GM12878 (cell line): ENCODE measurements at regions not wholly inside any gene's neighbourhood (a gene's known extent, or its start where the extent isn't known, plus 50 kb on each side); places are given as distances from the start of the nearest gene placed in this dataset.

ENCODE experiments used
- CBX3 ChIP-seq: fragments of 200-600 bp; sonication (generic); IDR thresholded peaks from 2 replicates; pipeline ENCODE4 v1.6.1; 2016; ENCODE audit warnings: low read depth, borderline replicate concordance
- CBX5 ChIP-seq: sonication (generic); IDR thresholded peaks from 2 replicates; pipeline ENCODE4 v1.6.1; 2016; ENCODE audit warnings: low read depth, moderate library complexity, mild to moderate bottlenecking, inconsistent platforms
- DPF2 ChIP-seq: fragments of 450-650 bp; IDR thresholded peaks from 2 replicates; pipeline ENCODE4 v1.6.1; 2017; ENCODE audit warnings: mild to moderate bottlenecking
- GABPA ChIP-seq: IDR thresholded peaks from 2 replicates; pipeline ENCODE4 v1.6.1; 2014; ENCODE audit warnings: antibody characterized with exemption, low read depth, mild to moderate bottlenecking, inconsistent platforms
- IKZF2 ChIP-seq, 2 experiments: fragments of 450-650 bp; IDR thresholded peaks; 2 replicates each; pipeline ENCODE4 v1.6.1; 2017; ENCODE audit warnings: mild to moderate bottlenecking in 2 of 2, moderate library complexity in 2 of 2
- TCF3 ChIP-seq: IDR thresholded peaks from 2 replicates; pipeline ENCODE4 v1.6.1; 2012; ENCODE audit warnings: low read depth, mild to moderate bottlenecking, low read length, borderline replicate concordance; ENCODE audit not compliant: insufficient read depth
- ZSCAN29 ChIP-seq: fragments of 450-650 bp; IDR thresholded peaks from 2 replicates; pipeline ENCODE4 v1.6.1; 2017; ENCODE audit warnings: mild to moderate bottlenecking, moderate library complexity
- TF ChIP-seq, protein P1 (sequence below): IDR thresholded peaks from 2 replicates; pipeline ENCODE4 v1.6.1; 2012; ENCODE audit warnings: low read length, inconsistent platforms
- TF ChIP-seq, protein P2 (sequence below), 3 experiments: IDR thresholded peaks in 2 of 3; conservative IDR thresholded peaks in 1 of 3; 2 replicates each; pipeline ENCODE4 v1.5.1; 2011; ENCODE audit warnings: low read depth in 3 of 3, low read length in 3 of 3, mild to moderate bottlenecking in 3 of 3, control low read depth in 2 of 3, moderate library complexity in 2 of 3, inconsistent platforms in 1 of 3, mixed read lengths in 1 of 3; ENCODE audit not compliant: control insufficient read depth in 2 of 3, insufficient read depth in 1 of 3; ENCODE audit errors: extremely low read depth in 1 of 3

DNA sequence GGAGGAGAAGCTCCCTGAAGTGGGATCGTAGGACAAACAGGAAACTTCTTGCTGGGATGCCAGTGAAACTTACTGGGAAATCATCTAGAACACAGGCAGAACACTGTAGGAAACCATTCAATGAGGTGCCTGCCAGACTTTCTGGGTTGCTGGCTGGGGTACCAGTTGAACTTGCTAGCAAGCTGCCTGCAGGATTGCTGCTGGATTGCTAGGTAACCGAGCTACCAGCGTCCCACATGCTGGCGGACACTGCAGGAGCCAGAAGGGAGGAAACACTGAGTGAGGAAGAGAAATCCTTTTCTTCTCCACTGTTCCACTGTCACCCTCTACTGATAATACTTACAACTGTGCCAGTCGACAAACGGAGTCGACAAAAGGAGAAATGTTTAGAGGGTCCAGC lies 91.3 kb upstream of the SLC35B3 start:
- TF ChIP-seq DPF2 (no peak), TCF3 (no peak), IKZF2 (IDR thresholded peaks at IDR 0.05) (no peak), ZSCAN29 (no peak), GABPA (no peak), CBX3 (no peak), CBX5 (no peak)
- TF ChIP-seq, protein P1, sequence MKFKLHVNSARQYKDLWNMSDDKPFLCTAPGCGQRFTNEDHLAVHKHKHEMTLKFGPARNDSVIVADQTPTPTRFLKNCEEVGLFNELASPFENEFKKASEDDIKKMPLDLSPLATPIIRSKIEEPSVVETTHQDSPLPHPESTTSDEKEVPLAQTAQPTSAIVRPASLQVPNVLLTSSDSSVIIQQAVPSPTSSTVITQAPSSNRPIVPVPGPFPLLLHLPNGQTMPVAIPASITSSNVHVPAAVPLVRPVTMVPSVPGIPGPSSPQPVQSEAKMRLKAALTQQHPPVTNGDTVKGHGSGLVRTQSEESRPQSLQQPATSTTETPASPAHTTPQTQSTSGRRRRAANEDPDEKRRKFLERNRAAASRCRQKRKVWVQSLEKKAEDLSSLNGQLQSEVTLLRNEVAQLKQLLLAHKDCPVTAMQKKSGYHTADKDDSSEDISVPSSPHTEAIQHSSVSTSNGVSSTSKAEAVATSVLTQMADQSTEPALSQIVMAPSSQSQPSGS, result no peak
- TF ChIP-seq, protein P2, sequence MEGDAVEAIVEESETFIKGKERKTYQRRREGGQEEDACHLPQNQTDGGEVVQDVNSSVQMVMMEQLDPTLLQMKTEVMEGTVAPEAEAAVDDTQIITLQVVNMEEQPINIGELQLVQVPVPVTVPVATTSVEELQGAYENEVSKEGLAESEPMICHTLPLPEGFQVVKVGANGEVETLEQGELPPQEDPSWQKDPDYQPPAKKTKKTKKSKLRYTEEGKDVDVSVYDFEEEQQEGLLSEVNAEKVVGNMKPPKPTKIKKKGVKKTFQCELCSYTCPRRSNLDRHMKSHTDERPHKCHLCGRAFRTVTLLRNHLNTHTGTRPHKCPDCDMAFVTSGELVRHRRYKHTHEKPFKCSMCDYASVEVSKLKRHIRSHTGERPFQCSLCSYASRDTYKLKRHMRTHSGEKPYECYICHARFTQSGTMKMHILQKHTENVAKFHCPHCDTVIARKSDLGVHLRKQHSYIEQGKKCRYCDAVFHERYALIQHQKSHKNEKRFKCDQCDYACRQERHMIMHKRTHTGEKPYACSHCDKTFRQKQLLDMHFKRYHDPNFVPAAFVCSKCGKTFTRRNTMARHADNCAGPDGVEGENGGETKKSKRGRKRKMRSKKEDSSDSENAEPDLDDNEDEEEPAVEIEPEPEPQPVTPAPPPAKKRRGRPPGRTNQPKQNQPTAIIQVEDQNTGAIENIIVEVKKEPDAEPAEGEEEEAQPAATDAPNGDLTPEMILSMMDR (IDR thresholded peaks at IDR 0.05 in 2 of 3, conservative IDR thresholded peaks at IDR 0.05 in 1 of 3; ENCODE audit: control insufficient read depth in 2 of 3, extremely low read depth in 1 of 3, insufficient read depth in 1 of 3, low read depth in 3 of 3, low read length in 3 of 3), result no peak
